Progenitor cell of endocrine pancreas (in vitro differentiated cells): ENCODE measurements at regions not wholly inside any gene's neighbourhood (a gene's known extent, or its start where the extent isn't known, plus 50 kb on each side); places are given as distances from the start of the nearest gene placed in this dataset.

Experiments
- DNase-seq: peaks from one replicate; pipeline ENCODE4 v3.0.0; 2021; ENCODE audit warnings: low spot score; ENCODE audit not compliant: unreplicated experiment
- H3K27ac Mint-ChIP-seq: 2 replicates; pipeline ENCODE4 v1.8.0; 2021; ENCODE audit warnings: mild to moderate bottlenecking, moderate library complexity, mixed read lengths
- H3K27me3 Mint-ChIP-seq: 2 replicates; pipeline ENCODE4 v1.8.0; 2021; ENCODE audit warnings: mixed read lengths
- H3K36me3 Mint-ChIP-seq: 2 replicates; pipeline ENCODE4 v1.8.0; 2022; ENCODE audit warnings: mixed read lengths; ENCODE audit not compliant: insufficient read depth
- H3K4me1 Mint-ChIP-seq: 2 replicates; pipeline ENCODE4 v1.8.0; 2021; ENCODE audit warnings: low read depth, mixed read lengths
- H3K4me3 Mint-ChIP-seq: 2 replicates; pipeline ENCODE4 v1.8.0; 2021; ENCODE audit warnings: low read depth, mild to moderate bottlenecking, moderate library complexity, mixed read lengths
- H3K9me3 Mint-ChIP-seq: 2 replicates; pipeline ENCODE4 v1.8.0; 2021; ENCODE audit warnings: low read depth, mixed read lengths
- TF ChIP-seq, protein P1 (sequence below): fragments of 200-600 bp; sonication (generic); IDR thresholded peaks from one replicate; pipeline ENCODE4 v1.5.0; 2021; ENCODE audit warnings: antibody characterized with exemption, mild to moderate bottlenecking; ENCODE audit not compliant: unreplicated experiment

DNA sequence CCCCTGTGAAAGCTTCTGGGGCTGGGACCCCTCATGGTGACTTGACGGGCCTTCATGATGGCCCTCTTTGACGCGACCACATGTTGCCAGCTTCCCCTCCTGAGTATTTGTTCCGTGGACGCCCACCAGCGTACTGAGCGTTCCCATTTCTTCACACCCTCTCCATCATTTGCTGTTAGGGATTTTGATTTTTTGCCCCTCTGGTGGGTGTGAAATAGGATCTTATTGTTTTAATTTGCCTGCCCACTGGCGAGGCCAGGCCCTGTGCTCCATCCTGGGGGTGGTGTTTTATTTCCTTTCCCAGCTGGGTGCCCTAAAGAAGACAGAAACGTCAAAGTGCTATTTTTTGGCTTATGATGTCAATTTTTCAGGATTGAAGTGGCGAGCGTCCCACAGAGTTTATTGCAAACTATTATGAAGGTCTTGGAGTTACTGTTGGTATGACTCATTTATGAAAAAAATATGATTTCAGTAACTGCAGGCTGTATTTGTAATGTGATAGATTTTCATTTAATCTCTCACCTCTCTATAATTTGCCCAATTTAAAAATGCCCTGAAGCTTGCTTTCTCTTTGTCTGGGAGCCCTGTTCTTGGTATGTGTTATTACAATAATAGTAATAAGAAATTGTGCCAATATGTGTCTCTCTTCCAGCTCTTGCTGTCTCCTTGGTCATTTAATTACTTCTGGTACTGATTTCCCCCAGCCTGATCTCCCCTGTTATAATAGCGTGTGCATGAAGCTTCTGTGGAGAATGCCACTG is 99.6 kb downstream of the SLC25A47 start:
- Mint-ChIP-seq H3K9me3 (no peaks in the 10 kb centered on the region), H3K36me3 (no peaks in the 10 kb centered on the region), H3K4me1 (peaks cover 1% of the 10 kb centered on the region), H3K4me3 (no peak overlapping the region), H3K27me3 (no peaks in the 10 kb centered on the region), H3K27ac (no peak overlapping the region)
- TF ChIP-seq, protein P1, sequence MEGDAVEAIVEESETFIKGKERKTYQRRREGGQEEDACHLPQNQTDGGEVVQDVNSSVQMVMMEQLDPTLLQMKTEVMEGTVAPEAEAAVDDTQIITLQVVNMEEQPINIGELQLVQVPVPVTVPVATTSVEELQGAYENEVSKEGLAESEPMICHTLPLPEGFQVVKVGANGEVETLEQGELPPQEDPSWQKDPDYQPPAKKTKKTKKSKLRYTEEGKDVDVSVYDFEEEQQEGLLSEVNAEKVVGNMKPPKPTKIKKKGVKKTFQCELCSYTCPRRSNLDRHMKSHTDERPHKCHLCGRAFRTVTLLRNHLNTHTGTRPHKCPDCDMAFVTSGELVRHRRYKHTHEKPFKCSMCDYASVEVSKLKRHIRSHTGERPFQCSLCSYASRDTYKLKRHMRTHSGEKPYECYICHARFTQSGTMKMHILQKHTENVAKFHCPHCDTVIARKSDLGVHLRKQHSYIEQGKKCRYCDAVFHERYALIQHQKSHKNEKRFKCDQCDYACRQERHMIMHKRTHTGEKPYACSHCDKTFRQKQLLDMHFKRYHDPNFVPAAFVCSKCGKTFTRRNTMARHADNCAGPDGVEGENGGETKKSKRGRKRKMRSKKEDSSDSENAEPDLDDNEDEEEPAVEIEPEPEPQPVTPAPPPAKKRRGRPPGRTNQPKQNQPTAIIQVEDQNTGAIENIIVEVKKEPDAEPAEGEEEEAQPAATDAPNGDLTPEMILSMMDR = no peak
- no peak for DNase-seq

DNA sequence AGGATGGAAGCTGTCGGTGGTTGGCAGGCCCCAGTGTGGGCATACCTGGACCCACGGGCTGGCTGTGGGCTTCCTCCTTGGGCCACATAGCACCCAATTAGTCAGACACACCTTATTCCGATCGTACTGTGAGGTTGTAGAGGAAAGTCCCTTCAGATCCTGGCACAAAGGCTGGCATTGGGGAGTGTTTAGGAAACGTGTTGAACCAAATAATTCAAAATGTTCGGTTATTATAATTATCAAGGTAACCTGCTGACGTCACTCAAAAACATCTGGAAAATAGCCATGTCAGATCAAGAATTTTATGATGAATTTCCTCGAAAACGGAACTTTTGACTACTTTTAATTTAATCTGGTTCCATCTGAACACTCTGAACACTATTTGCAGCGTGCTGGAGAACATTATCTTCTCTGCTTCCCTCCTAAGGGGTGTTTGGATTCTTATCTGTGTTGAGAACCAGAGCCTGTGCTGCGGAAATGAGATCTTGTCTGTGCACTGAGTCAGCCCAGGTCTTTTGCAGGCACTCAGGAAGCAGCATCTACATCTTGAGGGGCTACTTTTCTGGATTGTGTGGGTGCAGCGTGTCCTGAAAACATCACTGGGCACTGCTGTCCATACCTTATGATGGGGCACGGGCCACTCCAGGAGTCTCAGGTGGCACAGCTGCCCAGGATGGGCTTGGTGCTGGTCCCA is 100.3 kb downstream of the SLC25A47 start:
- Mint-ChIP-seq H3K9me3 (no peaks in the 10 kb centered on the region), H3K4me1 (peaks cover 1% of the 10 kb centered on the region), H3K27ac (no peak overlapping the region), H3K4me3 (no peak overlapping the region), H3K36me3 (no peaks in the 10 kb centered on the region), H3K27me3 (no peaks in the 10 kb centered on the region)
- TF ChIP-seq, protein P1 = no peak
- DNase-seq = no peak

DNA sequence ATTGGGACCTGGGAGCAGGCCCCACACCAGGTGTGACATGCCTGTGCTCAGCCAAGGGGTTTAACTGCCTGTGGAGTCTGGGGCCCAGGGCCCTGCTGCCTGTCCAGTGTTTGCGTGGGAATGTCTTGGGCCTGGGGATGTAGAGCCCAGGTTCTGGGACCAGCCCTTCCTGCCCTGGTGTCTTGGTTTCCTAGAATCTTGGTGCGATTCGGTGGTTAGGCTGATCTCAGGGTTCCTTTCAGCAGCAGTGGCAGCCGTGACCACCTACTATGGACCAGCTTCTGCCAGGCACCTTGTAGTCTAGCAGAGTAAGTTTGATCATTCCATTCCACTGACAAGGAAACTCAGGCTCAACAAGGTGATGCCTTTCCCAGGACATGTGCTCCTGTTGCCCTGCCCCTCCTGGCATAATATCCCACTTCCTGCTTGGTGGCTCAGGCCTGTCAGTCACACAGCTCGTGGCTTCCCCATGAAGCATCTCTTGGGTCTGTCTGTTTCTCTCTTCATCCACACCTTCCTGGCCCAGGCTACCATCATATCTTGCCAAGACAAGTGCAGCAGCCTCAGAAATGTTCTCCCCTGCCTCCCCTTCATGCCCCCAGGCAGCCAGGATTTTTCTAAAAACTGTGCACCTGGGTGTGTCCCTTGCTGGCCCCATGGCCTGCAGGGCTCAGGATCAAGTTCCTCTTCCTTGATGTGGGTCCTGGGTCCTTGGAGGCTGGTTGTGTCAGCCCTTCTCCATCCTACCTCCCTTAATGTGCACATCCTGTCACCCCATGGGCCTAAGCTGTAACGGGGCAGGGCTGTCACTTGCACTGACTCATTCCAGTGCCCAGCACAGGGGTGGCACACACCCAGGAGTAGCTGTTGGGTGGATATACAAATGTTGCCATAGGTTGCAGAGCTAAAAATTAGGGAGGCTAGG is 101.6 kb downstream of the SLC25A47 start:
- peaks cover 1% of the 10 kb centered on the region for H3K4me1 Mint-ChIP-seq
- TF ChIP-seq, protein P1 = no peak
- H3K36me3 Mint-ChIP-seq = no peaks in the 10 kb centered on the region
- no peaks in the 10 kb centered on the region for H3K27me3 Mint-ChIP-seq
- no peaks in the 10 kb centered on the region for H3K9me3 Mint-ChIP-seq
- no peak overlapping the region for H3K27ac Mint-ChIP-seq
- no peak overlapping the region for H3K4me3 Mint-ChIP-seq
- DNase-seq = no peak

DNA sequence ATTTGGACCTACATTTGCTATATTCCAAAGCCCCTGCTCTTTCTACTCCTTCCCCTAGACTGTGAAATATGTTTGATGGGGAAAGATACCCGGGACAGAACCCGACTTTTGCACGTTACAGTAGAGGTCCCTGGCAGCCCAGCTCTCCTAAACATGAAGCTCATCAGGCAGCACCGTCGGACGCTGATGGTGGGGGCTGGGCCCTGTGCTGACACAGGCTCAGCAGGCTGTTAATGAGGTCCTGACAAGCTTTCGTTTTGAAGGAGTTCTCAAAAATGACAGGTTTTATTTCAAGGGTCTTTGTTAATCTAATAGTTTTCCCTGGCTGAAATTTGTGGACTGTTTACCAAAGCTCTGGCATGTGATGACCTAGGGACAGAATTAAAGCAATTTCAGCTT is 102.3 kb downstream of the SLC25A47 start:
- DNase-seq = no peak
- peaks cover 1% of the 10 kb centered on the region for H3K4me1 Mint-ChIP-seq
- no peaks in the 10 kb centered on the region for H3K9me3 Mint-ChIP-seq
- no peaks in the 10 kb centered on the region for H3K36me3 Mint-ChIP-seq
- TF ChIP-seq, protein P1 = no peak
- no peak overlapping the region for H3K27ac Mint-ChIP-seq
- H3K4me3 Mint-ChIP-seq = no peak overlapping the region
- H3K27me3 Mint-ChIP-seq = no peaks in the 10 kb centered on the region

DNA sequence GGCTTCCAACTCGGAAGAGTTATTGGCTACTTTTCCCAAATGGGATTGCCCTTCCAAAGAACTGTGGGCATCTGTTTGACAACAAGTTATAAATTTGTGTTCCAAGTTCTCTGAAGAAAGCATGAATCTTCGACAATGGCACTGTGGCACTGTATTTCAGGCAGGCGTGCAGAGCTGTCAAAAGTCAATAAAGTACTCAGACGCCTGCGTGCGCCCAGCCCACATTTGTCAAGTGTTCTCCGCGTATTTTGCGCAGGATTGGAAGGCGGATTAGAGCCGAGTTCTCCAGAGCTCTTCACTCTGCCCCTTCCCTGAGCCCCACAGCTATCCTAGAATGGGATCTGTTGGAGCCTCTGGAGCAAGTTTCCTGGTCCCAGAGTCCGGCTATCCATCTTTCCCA is 103.2 kb downstream of the SLC25A47 start:
- Mint-ChIP-seq H3K4me3 (no peak overlapping the region), H3K36me3 (no peaks in the 10 kb centered on the region)

More for the DNA sequence above, 103.2 kb downstream of the SLC25A47 start:
- H3K27ac Mint-ChIP-seq = no peak overlapping the region
- TF ChIP-seq, protein P1 = no peak
- no peaks in the 10 kb centered on the region for H3K9me3 Mint-ChIP-seq
- no peak for DNase-seq
- H3K4me1 Mint-ChIP-seq = peaks cover 1% of the 10 kb centered on the region
- no peaks in the 10 kb centered on the region for H3K27me3 Mint-ChIP-seq
